HG03460 (cell line): ENCODE measurements at regions not wholly inside any gene's neighbourhood (a gene's known extent, or its start where the extent isn't known, plus 50 kb on each side); places are given as distances from the start of the nearest gene placed in this dataset.

Experiments
- ATAC-seq: cut with Tn5 transposase; IDR thresholded peaks from one replicate; pipeline ENCODE4 v1.9.1; 2021; ENCODE audit not compliant: unreplicated experiment

GRCh38 chr10:78505657-78506056 lies 472.0 kb downstream of the RPS24 start:
- no peak for ATAC-seq

GRCh38 chr10:78506614-78507013 lies 473.0 kb downstream of the RPS24 start:
- ATAC-seq = no peak

- ATAC-seq = no peak
Observed at GRCh38 chr10:78507510-78508160, 474.0 kb downstream of the RPS24 start.

- no peak for ATAC-seq
Observed at GRCh38 chr10:78508955-78509748, 475.5 kb downstream of the RPS24 start.

GRCh38 chr10:78510566-78511323 lies 477.1 kb downstream of the RPS24 start:
- no peak for ATAC-seq

GRCh38 chr10:78511324-78512204 lies 477.9 kb downstream of the RPS24 start:
- no peak for ATAC-seq

- no peak for ATAC-seq
Observed at GRCh38 chr10:78512205-78512550, 478.5 kb downstream of the RPS24 start.

GRCh38 chr10:78513330-78513729 lies 479.7 kb downstream of the RPS24 start:
- ATAC-seq = no peak

GRCh38 chr10:78513986-78514385 lies 480.3 kb downstream of the RPS24 start:
- ATAC-seq = no peak

GRCh38 chr10:78514459-78514858 lies 480.8 kb downstream of the RPS24 start:
- ATAC-seq = no peak

GRCh38 chr10:78515038-78515872 lies 481.6 kb downstream of the RPS24 start:
- ATAC-seq = no peak

- ATAC-seq = no peak
Observed at GRCh38 chr10:78515873-78516153, 482.1 kb downstream of the RPS24 start.

GRCh38 chr10:78516236-78516635 lies 482.6 kb downstream of the RPS24 start:
- ATAC-seq = no peak

- no peak for ATAC-seq
Observed at GRCh38 chr10:78516756-78517155, 483.1 kb downstream of the RPS24 start.

GRCh38 chr10:78518224-78518623 lies 484.6 kb downstream of the RPS24 start:
- ATAC-seq = no peak

- ATAC-seq = no peak
Observed at GRCh38 chr10:78520737-78521430, 487.2 kb downstream of the RPS24 start.

- no peak for ATAC-seq
Observed at GRCh38 chr10:78523453-78523852, 489.8 kb downstream of the RPS24 start.

- ATAC-seq = no peak
Observed at GRCh38 chr10:78524342-78524741, 490.7 kb downstream of the RPS24 start.

GRCh38 chr10:78524941-78525340 lies 491.3 kb downstream of the RPS24 start:
- ATAC-seq = no peak

GRCh38 chr10:78526347-78526746 lies 492.7 kb downstream of the RPS24 start:
- no peak for ATAC-seq
